ENCODE measurements at regions not wholly inside any gene's neighbourhood (a gene's known extent, or its start where the extent isn't known, plus 50 kb on each side); places are given as distances from the start of the nearest gene placed in this dataset.

GRCh38 chr9:95754533-95755420, 120.7 kb upstream of the ERCC6L2 start:
- Histone ChIP-seq H3K9me3 (replicated peaks in 1 of 2; ENCODE audit: control insufficient read depth in 1 of 2, insufficient read depth in 1 of 2, low read length in 2 of 2) (no peaks in the 10 kb centered on the region), H3K4me3 (replicated peaks in 1 of 3; ENCODE audit: low read depth in 2 of 3, low read length in 3 of 3) (no peak overlapping the region), H3K27me3 (ENCODE audit: control insufficient read depth in 2 of 2, insufficient read depth in 2 of 2, low read length in 2 of 2) (peaks cover 0 to 8% of the 10 kb centered on the region in 2 donors), H3K4me1 (ENCODE audit: control insufficient read depth in 1 of 2, insufficient read depth in 2 of 2, low read length in 2 of 2) (no peaks in the 10 kb centered on the region), H3K27ac (ENCODE audit: low read depth in 1 of 2, low read length in 2 of 2) (no peak overlapping the region), H2AFZ (ENCODE audit: insufficient read depth, low read depth, low read length, poor library complexity, severe bottlenecking) (no peak overlapping the region), H3K79me2 (ENCODE audit: insufficient read depth, low read length) (no peaks in the 10 kb centered on the region), H3K9ac (ENCODE audit: insufficient read depth, low read length, poor library complexity, severe bottlenecking) (no peak overlapping the region), H3K36me3 (replicated peaks in 1 of 2; ENCODE audit: control insufficient read depth in 1 of 2, insufficient read depth in 2 of 2, low read length in 2 of 2) (no peaks in the 10 kb centered on the region), H3K4me2 (replicated peaks; ENCODE audit: extremely low read depth, low read length, poor library complexity, severe bottlenecking) (no peak overlapping the region), H4K20me1 (ENCODE audit: insufficient read depth, low read length) (no peaks in the 10 kb centered on the region)
- Mint-ChIP-seq H3K27ac (no peak overlapping the region), H3K36me3 (no peaks in the 10 kb centered on the region), H3K9me3 (no peaks in the 10 kb centered on the region), H3K4me1 (no peaks in the 10 kb centered on the region), H3K4me3 (no peak overlapping the region), H3K27me3 (ENCODE audit: low read depth in 3 of 3) (peaks cover 7 to 29% (median 9%) of the 10 kb centered on the region in 3 donors)
- WGBS (ENCODE audit: insufficient coverage), result 95% methylated on average over 10 of the region's 15 CpGs
- TF ChIP-seq CTCF (IDR thresholded peaks at IDR 0.05), result no peak
- intact Hi-C loops (cut with micrococcal nuclease), result no loop called here
- no peak for DNase-seq

- no peaks in the 10 kb centered on the region for H3K9me3 ChIP-seq (replicated peaks in 1 of 2; ENCODE audit: control insufficient read depth in 1 of 2, insufficient read depth in 1 of 2, low read length in 2 of 2)
- H3K27ac Mint-ChIP-seq, result no peak overlapping the region
- H3K27me3 Mint-ChIP-seq (ENCODE audit: low read depth in 3 of 3), result peaks cover 7 to 31% (median 9%) of the 10 kb centered on the region in 3 donors
- no peaks in the 10 kb centered on the region for H3K36me3 Mint-ChIP-seq
- H3K4me3 ChIP-seq (replicated peaks in 1 of 3; ENCODE audit: low read depth in 2 of 3, low read length in 3 of 3), result no peak overlapping the region
- H3K36me3 ChIP-seq (replicated peaks in 1 of 2; ENCODE audit: control insufficient read depth in 1 of 2, insufficient read depth in 2 of 2, low read length in 2 of 2), result no peaks in the 10 kb centered on the region
- no peak overlapping the region for H3K4me2 ChIP-seq (replicated peaks; ENCODE audit: extremely low read depth, low read length, poor library complexity, severe bottlenecking)
- no peaks in the 10 kb centered on the region for H3K4me1 Mint-ChIP-seq
- no peak overlapping the region for H3K4me3 Mint-ChIP-seq
- peaks cover 0 to 3% (median 0%) of the 10 kb centered on the region in 7 donors for H3K9me3 Mint-ChIP-seq
- TF ChIP-seq CTCF (IDR thresholded peaks at IDR 0.05), result no peak
- H2AFZ ChIP-seq (ENCODE audit: insufficient read depth, low read depth, low read length, poor library complexity, severe bottlenecking), result no peak overlapping the region
- whole genome bisulfite sequencing (ENCODE audit: insufficient coverage), result 56% methylated on average over 2 of the region's 7 CpGs
- intact Hi-C loops (cut with micrococcal nuclease), result no loop called here
- H4K20me1 ChIP-seq (ENCODE audit: insufficient read depth, low read length), result no peaks in the 10 kb centered on the region
- H3K9ac ChIP-seq (ENCODE audit: insufficient read depth, low read length, poor library complexity, severe bottlenecking), result no peak overlapping the region
- H3K27me3 ChIP-seq (ENCODE audit: control insufficient read depth in 2 of 2, insufficient read depth in 2 of 2, low read length in 2 of 2), result peaks cover 0 to 8% of the 10 kb centered on the region in 2 donors
- H3K4me1 ChIP-seq (ENCODE audit: control insufficient read depth in 1 of 2, insufficient read depth in 2 of 2, low read length in 2 of 2), result no peaks in the 10 kb centered on the region
- no peaks in the 10 kb centered on the region for H3K79me2 ChIP-seq (ENCODE audit: insufficient read depth, low read length)
- no peak for DNase-seq
- H3K27ac ChIP-seq (ENCODE audit: low read depth in 1 of 2, low read length in 2 of 2), result no peak overlapping the region
Observed at GRCh38 chr9:95753762-95754465, 121.6 kb upstream of the ERCC6L2 start.
